Upper lobe of left lung (tissue), 4 donors: ENCODE measurements at regions not wholly inside any gene's neighbourhood (a gene's known extent, or its start where the extent isn't known, plus 50 kb on each side); places are given as distances from the start of the nearest gene placed in this dataset.

Source experiments
- POLR2A ChIP-seq, 4 donors: fragments of 450-650 bp; IDR thresholded peaks; one replicate each; pipeline ENCODE4 v1.5.1; 2016 to 2017; ENCODE audit warnings: antibody characterized with exemption in 4 of 4, mild to moderate bottlenecking in 2 of 4
- POLR2AphosphoS5 ChIP-seq, 2 donors: sonication (generic); formaldehyde crosslinking; IDR thresholded peaks; one replicate each; pipeline ENCODE4 v1.5.1; 2017; ENCODE audit warnings: antibody characterized with exemption in 2 of 2
- TF ChIP-seq, protein P1 (sequence below), 6 experiments: fragments of 450-650 bp in 4 of 6; fragments of 200-600 bp in 2 of 6; sonication (generic) in 2 of 6; IDR thresholded peaks; one replicate each; pipeline ENCODE4 v1.5.1; 2016 to 2019; ENCODE audit warnings: antibody characterized with exemption in 6 of 6

GRCh38 chr21:17050156-17050555 lies 462.7 kb upstream of the CXADR start:
- no peak for TF ChIP-seq POLR2A (IDR thresholded peaks at IDR 0.05)
- TF ChIP-seq, protein P1, sequence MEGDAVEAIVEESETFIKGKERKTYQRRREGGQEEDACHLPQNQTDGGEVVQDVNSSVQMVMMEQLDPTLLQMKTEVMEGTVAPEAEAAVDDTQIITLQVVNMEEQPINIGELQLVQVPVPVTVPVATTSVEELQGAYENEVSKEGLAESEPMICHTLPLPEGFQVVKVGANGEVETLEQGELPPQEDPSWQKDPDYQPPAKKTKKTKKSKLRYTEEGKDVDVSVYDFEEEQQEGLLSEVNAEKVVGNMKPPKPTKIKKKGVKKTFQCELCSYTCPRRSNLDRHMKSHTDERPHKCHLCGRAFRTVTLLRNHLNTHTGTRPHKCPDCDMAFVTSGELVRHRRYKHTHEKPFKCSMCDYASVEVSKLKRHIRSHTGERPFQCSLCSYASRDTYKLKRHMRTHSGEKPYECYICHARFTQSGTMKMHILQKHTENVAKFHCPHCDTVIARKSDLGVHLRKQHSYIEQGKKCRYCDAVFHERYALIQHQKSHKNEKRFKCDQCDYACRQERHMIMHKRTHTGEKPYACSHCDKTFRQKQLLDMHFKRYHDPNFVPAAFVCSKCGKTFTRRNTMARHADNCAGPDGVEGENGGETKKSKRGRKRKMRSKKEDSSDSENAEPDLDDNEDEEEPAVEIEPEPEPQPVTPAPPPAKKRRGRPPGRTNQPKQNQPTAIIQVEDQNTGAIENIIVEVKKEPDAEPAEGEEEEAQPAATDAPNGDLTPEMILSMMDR (IDR thresholded peaks at IDR 0.05) = no peak
- TF ChIP-seq POLR2AphosphoS5 (IDR thresholded peaks at IDR 0.05) = no peak
